ENCODE measurements at regions not wholly inside any gene's neighbourhood (a gene's known extent, or its start where the extent isn't known, plus 50 kb on each side); places are given as distances from the start of the nearest gene placed in this dataset.
"Not testable (repeated sequence)": the region's sequence is repeated elsewhere in the genome, so short reads cannot be mapped to it uniquely, and the experiment has no call there.

DNA sequence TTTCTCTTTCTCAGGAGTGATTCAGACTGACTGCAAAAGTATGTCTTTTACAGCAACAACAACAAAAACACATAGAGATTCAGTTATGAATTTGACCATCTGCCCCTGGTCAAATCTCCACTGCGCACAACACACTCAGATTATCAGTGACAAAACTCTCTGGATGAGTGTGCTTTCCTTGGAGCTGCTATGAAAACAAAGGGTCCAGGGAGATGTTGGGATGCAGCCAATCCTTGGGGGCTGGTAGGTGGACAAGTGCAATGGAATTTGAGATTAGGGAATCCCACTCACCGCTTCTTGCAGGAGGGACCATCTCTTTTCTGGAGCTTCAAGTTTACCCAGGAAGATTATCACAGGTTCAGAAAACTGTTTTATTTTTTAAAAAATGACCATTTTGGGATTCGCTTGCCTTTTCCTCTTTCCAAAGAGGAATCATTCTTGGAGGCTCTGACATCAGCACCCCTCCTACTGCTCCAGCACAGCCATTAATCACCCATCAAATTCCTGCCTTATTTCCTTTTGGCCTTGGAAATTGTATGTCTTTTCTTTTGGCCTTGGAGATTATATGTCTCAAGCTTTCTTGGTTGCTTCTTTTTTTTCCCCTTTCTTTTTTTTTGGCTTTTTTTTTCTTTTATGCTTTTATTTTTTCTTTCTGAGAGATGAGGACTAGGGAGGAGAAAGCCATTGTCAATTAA, 311.8 kb downstream of the TSHZ3 start:
- Mint-ChIP-seq H3K36me3 (ENCODE audit: low read depth) (no peaks in the 10 kb centered on the region), H3K27me3 (ENCODE audit: low read depth) (peaks cover 14% of the 10 kb centered on the region), H3K27ac (no peak overlapping the region), H3K9me3 (peaks cover 2% of the 10 kb centered on the region), H3K4me3 (no peak overlapping the region), H3K4me1 (ENCODE audit: low read depth) (no peaks in the 10 kb centered on the region)
- no peak for DNase-seq
- CTCF ChIA-PET: no interaction called here
- intact Hi-C loops (cut with micrococcal nuclease): no loop called here

DNA sequence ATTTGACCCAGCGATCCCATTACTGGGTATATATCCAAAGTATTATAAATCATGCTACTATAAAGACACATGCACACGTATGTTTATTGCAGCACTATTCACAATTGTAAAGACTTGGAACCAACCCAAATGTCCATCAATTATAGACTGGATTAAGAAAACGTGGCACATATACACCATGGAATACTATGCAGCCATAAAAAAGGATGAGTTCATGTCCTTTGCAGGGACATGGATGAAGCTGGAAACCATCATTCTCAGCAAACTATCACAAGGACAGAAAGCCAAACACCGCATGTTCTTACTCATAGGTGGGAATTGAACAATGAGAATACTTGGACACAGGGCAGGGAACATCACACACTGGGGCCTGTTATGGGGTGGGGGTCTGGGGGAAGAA, 317.8 kb downstream of the TSHZ3 start:
- H3K4me1 Mint-ChIP-seq (ENCODE audit: low read depth); CTCF ChIA-PET; H3K9me3 Mint-ChIP-seq; H3K36me3 Mint-ChIP-seq (ENCODE audit: low read depth); intact Hi-C loops (cut with micrococcal nuclease); H3K4me3 Mint-ChIP-seq; DNase-seq; H3K27ac Mint-ChIP-seq; H3K27me3 Mint-ChIP-seq (ENCODE audit: low read depth): not testable (repeated sequence)

DNA sequence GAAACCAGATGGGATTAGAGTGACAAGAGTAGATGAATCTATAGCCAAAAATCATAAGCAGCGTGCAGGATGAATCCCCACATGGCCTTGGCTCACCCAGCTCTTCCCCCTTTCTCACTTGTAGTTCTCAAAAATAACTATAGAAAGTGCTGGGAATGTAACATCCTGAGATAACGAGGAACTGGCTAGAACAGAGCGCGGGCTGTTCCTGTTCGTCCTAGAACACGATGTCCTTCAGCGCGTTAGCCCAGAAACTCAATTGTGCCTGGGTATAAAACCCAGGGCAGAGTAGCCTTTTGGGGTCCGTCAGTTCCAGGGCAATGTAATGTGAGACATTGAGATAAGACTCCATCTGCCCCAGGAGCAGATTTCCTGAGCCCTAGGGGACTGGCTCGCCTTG, 326.2 kb downstream of the TSHZ3 start:
- intact Hi-C loops (cut with micrococcal nuclease): no loop called here
- Mint-ChIP-seq H3K27me3 (ENCODE audit: low read depth) (peaks cover 9% of the 10 kb centered on the region), H3K4me1 (ENCODE audit: low read depth) (no peaks in the 10 kb centered on the region), H3K4me3 (no peak overlapping the region), H3K36me3 (ENCODE audit: low read depth) (no peaks in the 10 kb centered on the region), H3K9me3 (peaks cover 3% of the 10 kb centered on the region), H3K27ac (no peak overlapping the region)
- DNase-seq: no peak
- CTCF ChIA-PET: no interaction called here

DNA sequence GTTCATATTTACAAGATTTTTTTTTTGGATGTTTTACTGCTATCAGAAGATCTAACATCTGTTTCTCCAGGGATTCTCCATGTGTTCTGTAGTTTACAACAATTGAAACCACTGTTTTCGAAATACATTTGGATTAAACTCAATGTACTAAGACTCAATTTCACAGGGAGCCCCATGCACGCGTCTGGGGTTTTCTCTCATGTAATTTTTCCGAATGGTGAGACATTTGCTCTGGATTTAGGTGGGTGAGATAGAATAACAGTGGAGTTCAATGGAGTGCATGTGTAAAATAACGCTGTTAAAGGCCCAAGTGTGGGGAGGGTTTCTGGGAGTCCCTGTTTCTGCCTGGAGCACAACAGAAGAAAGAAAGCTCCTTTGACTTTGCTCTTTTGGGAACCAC, 330.3 kb downstream of the TSHZ3 start:
- Mint-ChIP-seq H3K27ac (no peak overlapping the region), H3K36me3 (ENCODE audit: low read depth) (no peaks in the 10 kb centered on the region), H3K4me1 (ENCODE audit: low read depth) (no peaks in the 10 kb centered on the region), H3K27me3 (ENCODE audit: low read depth) (peaks cover 11% of the 10 kb centered on the region), H3K4me3 (no peak overlapping the region), H3K9me3 (no peaks in the 10 kb centered on the region)
- intact Hi-C loops (cut with micrococcal nuclease): no loop called here
- CTCF ChIA-PET: no interaction called here
- no peak for DNase-seq

DNA sequence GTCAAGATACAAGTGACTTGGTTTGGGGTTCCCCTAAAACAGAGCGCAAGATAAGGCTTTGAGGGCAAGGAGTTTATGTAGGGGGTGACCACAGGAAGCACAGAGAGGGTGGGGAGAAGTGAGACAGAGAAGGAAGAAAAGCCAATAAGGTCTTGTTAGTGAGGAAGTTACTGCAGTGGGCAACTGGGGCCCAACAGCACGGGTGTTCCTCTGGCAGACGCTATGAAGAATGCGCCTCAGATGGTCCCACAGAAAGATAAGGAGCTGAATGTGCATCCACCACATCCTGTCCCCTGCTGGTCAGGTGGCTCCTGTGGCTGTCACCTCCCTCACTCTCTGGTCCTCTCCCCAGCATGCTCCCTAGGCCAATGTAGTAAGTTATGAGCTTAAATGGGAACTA, 333.5 kb downstream of the TSHZ3 start:
- H3K9me3 Mint-ChIP-seq: no peaks in the 10 kb centered on the region

DNA sequence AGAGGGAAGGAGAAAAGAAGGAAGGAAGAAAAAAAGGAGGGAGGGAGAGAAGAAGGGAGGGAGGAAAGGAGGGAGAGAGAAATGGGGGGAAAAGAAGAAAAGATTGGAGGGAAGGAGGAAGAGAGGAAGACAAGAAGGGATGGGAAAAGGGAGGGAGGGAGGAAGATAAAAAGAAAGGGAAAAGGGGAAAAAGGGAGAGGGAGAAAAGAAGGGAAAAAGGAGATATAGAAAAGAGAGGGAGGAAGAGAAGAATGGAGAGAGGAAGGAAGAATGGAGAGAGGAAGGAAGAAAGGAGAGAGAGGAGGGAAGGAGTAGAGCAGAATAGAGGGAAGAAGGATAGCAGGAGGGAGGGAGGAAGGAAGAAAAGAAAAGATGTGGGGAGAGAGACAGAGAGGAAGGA, 334.6 kb downstream of the TSHZ3 start:
- no peak overlapping the region for H3K27ac Mint-ChIP-seq
- no peaks in the 10 kb centered on the region for H3K9me3 Mint-ChIP-seq
- no peaks in the 10 kb centered on the region for H3K36me3 Mint-ChIP-seq (ENCODE audit: low read depth)
- CTCF ChIA-PET: no interaction called here
- no peak overlapping the region for H3K4me3 Mint-ChIP-seq
- peaks cover 7% of the 10 kb centered on the region for H3K27me3 Mint-ChIP-seq (ENCODE audit: low read depth)
- intact Hi-C loops (cut with micrococcal nuclease): no loop called here
- no peak for DNase-seq
- no peaks in the 10 kb centered on the region for H3K4me1 Mint-ChIP-seq (ENCODE audit: low read depth)

More for the DNA sequence above, 333.5 kb downstream of the TSHZ3 start:
- no peaks in the 10 kb centered on the region for H3K36me3 Mint-ChIP-seq (ENCODE audit: low read depth)
- CTCF ChIA-PET: no interaction called here
- no peaks in the 10 kb centered on the region for H3K4me1 Mint-ChIP-seq (ENCODE audit: low read depth)
- intact Hi-C loops (cut with micrococcal nuclease): no loop called here
- H3K27ac Mint-ChIP-seq: no peak overlapping the region
- H3K4me3 Mint-ChIP-seq: no peak overlapping the region
- no peak for DNase-seq
- peaks cover 11% of the 10 kb centered on the region for H3K27me3 Mint-ChIP-seq (ENCODE audit: low read depth)

DNA sequence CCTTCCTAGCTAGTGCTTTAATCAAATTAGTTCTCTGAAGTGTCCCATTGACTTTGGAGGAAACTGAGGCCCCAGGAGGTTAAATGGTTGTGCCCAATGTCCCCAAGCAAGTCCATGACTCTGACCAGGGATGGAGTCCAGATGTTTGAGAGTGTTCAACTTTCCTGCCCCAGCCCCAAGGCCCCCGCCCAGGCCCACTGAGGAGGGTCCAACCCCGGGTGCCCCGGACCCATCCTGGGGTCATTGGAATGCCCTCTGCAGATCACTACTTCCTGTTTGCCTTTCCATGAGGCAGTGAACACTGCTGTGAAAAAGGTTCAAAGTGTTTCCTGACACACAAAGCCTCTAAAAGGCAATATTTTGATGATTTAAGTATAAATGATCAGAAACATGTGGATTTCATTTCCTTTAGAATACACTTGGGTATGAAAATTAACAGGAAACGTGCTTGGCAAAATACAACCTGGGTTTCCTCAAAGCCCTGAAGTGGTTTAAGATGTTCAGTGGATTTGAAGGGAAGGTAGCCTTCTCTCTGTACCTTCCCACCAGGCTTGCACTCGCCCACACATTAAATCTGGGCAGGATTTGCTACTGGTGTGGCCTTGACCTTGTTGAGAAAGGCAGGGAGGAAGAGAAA, 335.7 kb downstream of the TSHZ3 start:
- no peaks in the 10 kb centered on the region for H3K4me1 Mint-ChIP-seq (ENCODE audit: low read depth)
- DNase-seq: no peak
- CTCF ChIA-PET: no interaction called here
- H3K9me3 Mint-ChIP-seq: no peaks in the 10 kb centered on the region
- no peak overlapping the region for H3K4me3 Mint-ChIP-seq
- intact Hi-C loops (cut with micrococcal nuclease): no loop called here
- no peaks in the 10 kb centered on the region for H3K36me3 Mint-ChIP-seq (ENCODE audit: low read depth)
- H3K27ac Mint-ChIP-seq: no peak overlapping the region
- H3K27me3 Mint-ChIP-seq (ENCODE audit: low read depth): peaks cover 7% of the 10 kb centered on the region

DNA sequence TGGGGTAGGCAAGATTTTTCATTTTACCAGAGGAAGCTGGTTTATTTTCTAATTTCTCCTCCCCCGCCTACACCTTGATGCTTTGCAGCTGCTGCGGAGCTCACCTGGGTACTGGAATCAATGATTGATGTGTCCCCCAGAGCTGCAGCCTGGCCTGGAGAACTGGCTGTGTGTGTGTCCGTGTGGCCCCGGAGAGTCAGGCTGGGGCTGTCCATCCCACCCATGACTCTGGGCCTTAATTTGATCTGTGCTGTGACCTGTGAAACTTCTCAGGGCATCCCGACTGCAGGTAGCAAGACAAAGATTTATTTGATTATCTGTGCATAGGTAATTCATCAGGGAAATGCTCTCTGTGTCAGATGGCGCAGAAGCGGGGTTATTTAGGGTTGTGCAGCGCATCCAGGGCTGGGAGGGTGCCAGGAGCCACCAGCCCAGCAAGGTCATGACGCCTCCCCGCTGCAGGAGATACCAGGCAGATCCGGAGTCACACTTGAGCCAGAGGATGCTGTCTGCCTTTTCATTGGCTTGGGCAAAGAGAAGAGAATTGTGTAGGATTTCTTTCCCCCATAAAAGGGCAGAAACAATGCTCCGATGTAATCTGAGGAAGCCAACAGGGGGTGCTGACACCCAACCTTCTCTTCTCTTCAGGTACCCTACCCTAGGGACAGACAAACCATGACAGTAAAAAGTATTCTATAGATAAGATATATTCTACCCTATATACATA, 346.6 kb downstream of the TSHZ3 start:
- H3K4me3 Mint-ChIP-seq: no peak overlapping the region
- intact Hi-C loops (cut with micrococcal nuclease): no loop called here
- CTCF ChIA-PET: no interaction called here
- no peak overlapping the region for H3K27ac Mint-ChIP-seq
- H3K4me1 Mint-ChIP-seq (ENCODE audit: low read depth): no peaks in the 10 kb centered on the region
- no peaks in the 10 kb centered on the region for H3K36me3 Mint-ChIP-seq (ENCODE audit: low read depth)
- DNase-seq: no peak
- peaks cover 3% of the 10 kb centered on the region for H3K27me3 Mint-ChIP-seq (ENCODE audit: low read depth)
- peaks cover 4% of the 10 kb centered on the region for H3K9me3 Mint-ChIP-seq

DNA sequence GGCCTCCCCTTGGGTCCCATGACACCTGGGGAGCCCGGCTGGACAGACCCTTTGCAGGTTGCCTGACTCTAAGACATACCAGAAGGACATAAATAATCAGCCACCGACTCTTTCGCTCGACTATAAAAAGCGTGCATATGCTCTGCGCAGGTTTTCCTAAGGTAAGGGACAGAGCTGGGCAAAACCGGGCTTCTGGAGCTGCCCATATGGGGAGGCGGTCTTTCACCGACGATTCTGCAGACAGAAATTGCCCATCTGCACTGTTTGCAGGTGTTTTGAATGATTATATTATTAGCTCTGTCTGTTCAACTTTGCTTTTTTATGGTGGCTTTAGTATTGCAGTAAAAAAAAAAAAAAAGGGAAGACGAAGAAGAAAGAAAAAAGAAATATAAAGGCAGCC, 347.2 kb downstream of the TSHZ3 start:
- Mint-ChIP-seq H3K9me3 (peaks cover 4% of the 10 kb centered on the region), H3K4me1 (ENCODE audit: low read depth) (no peaks in the 10 kb centered on the region), H3K36me3 (ENCODE audit: low read depth) (no peaks in the 10 kb centered on the region), H3K27ac (no peak overlapping the region), H3K4me3 (no peak overlapping the region), H3K27me3 (ENCODE audit: low read depth) (peaks cover 5% of the 10 kb centered on the region)
- DNase-seq: no peak
- CTCF ChIA-PET: no interaction called here
- intact Hi-C loops (cut with micrococcal nuclease): no loop called here

DNA sequence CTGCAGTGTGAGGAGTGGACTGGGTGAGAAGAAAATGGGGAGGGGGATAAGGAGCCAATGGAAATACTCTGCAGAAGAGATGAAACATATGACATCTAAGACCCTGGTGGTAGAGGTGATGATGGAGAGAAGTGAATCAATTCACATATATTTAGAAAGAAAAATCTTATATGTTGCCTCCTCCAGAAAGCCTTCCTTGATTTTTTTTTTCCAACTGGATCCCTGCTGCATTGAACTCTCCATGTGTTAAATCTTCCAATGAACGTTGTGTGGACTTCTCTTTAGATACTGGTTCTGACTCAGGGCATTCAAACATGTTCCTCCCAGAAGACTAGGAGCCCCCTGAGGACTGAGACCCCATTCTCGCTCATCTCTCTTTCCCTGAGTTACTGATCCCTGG, 348.3 kb downstream of the TSHZ3 start:
- no peaks in the 10 kb centered on the region for H3K4me1 Mint-ChIP-seq (ENCODE audit: low read depth)
- CTCF ChIA-PET: no interaction called here
- no peak for DNase-seq
- H3K27ac Mint-ChIP-seq: no peak overlapping the region
- peaks cover 5% of the 10 kb centered on the region for H3K27me3 Mint-ChIP-seq (ENCODE audit: low read depth)
- H3K4me3 Mint-ChIP-seq: no peak overlapping the region
- H3K9me3 Mint-ChIP-seq: peaks cover 4% of the 10 kb centered on the region
- intact Hi-C loops (cut with micrococcal nuclease): no loop called here
- H3K36me3 Mint-ChIP-seq (ENCODE audit: low read depth): no peaks in the 10 kb centered on the region

DNA sequence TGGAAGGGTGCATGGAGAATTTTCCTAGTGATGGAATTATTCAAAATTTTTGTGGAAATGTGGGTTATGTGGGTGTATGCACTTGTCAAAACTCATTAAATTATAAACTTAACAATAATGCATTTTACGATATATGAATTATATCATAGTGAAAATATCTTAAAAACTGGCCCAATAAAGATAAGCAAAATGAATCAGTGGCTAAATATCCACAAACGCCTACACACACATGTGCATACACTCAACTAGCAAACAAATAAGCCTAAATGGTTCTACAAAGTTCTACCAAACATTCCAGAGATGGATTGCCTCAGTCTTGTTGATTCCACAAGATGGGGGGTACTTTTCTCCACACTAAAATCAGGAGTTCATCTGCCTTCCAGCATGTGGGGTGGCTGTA, 349.5 kb downstream of the TSHZ3 start:
- H3K4me3 Mint-ChIP-seq: no peak overlapping the region
- no peaks in the 10 kb centered on the region for H3K4me1 Mint-ChIP-seq (ENCODE audit: low read depth)
- peaks cover 5% of the 10 kb centered on the region for H3K27me3 Mint-ChIP-seq (ENCODE audit: low read depth)
- H3K36me3 Mint-ChIP-seq (ENCODE audit: low read depth): no peaks in the 10 kb centered on the region
- H3K9me3 Mint-ChIP-seq: no peaks in the 10 kb centered on the region
- CTCF ChIA-PET: no interaction called here
- H3K27ac Mint-ChIP-seq: no peak overlapping the region
- DNase-seq: no peak
- intact Hi-C loops (cut with micrococcal nuclease): no loop called here

DNA sequence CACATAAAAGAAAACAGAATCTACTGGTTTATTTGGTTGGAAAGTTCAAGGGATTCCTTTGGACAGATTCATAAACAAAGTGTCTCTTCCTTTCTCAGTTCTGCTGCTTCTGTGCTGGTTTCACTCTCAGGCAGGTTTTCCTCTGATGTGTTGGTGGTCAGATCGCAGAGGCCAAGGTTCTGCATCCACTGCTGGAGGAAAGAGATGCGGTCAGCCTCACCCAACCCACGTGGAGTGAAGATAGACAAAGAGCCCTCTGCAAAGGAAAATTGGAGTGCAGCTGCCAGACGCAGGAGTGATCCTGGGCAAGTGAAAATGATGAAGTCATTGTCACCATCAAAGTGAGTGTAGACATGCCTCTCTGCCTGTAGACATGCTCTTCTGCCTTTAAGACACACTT, 352.0 kb downstream of the TSHZ3 start:
- CTCF ChIA-PET: no interaction called here
- no peak overlapping the region for H3K4me3 Mint-ChIP-seq
- intact Hi-C loops (cut with micrococcal nuclease): no loop called here
- no peaks in the 10 kb centered on the region for H3K4me1 Mint-ChIP-seq (ENCODE audit: low read depth)
- no peak overlapping the region for H3K27ac Mint-ChIP-seq
- DNase-seq: no peak
- H3K36me3 Mint-ChIP-seq (ENCODE audit: low read depth): no peaks in the 10 kb centered on the region
- no peaks in the 10 kb centered on the region for H3K9me3 Mint-ChIP-seq
- H3K27me3 Mint-ChIP-seq (ENCODE audit: low read depth): peaks cover 5% of the 10 kb centered on the region

DNA sequence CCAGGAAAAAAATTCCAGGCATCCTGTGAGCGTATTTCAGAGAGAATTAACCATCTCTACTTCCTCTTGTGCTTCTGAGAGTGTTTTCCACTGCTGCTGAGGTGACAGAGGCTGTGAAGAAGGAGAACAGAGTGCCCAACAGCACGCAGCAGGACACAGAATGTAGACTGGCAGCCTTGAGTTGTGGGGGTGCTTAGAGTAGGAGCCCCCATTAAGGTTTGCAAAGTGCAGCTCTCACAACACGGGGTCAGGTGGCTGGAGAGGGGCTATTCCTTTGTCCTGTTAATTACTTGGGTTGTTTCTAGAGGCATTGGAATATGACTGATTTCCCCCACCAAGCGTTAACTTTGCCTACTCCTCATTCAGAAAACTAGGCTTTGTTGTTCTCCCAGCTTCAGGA, 370.6 kb downstream of the TSHZ3 start:
- H3K27ac Mint-ChIP-seq: no peak overlapping the region
- DNase-seq: no peak
- intact Hi-C loops (cut with micrococcal nuclease): no loop called here
- H3K9me3 Mint-ChIP-seq: peaks cover 6% of the 10 kb centered on the region
- CTCF ChIA-PET: no interaction called here
- H3K4me3 Mint-ChIP-seq: no peak overlapping the region
- H3K4me1 Mint-ChIP-seq (ENCODE audit: low read depth): no peaks in the 10 kb centered on the region
- H3K27me3 Mint-ChIP-seq (ENCODE audit: low read depth): peaks cover 2% of the 10 kb centered on the region
- no peaks in the 10 kb centered on the region for H3K36me3 Mint-ChIP-seq (ENCODE audit: low read depth)
